ENCODE measurements at regions not wholly inside any gene's neighbourhood (a gene's known extent, or its start where the extent isn't known, plus 50 kb on each side); places are given as distances from the start of the nearest gene placed in this dataset.

DNA sequence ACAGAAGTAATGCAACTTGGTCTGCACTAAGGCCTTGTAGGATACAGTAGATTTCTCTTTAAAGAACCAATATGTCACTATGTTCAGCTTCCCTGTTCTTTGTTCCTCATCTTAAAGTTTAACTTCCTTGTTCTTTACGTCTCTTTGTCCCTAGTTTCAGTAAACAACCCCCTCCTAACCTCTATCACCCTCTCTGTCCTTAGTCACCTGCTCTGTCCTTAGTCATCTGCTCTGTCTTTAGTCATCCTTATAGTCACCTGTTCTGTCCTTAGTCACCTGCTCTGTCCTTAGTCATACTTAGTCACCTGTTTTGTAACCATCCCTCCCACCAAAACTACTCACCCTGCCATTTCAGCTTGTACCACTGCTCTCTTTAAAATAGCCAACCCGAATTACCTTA is 144.6 kb upstream of the TMEM106B start:
- ChIA-PET CTCF (no interaction called here), POLR2A (no interaction called here)
- TF ChIP-seq, protein P1, sequence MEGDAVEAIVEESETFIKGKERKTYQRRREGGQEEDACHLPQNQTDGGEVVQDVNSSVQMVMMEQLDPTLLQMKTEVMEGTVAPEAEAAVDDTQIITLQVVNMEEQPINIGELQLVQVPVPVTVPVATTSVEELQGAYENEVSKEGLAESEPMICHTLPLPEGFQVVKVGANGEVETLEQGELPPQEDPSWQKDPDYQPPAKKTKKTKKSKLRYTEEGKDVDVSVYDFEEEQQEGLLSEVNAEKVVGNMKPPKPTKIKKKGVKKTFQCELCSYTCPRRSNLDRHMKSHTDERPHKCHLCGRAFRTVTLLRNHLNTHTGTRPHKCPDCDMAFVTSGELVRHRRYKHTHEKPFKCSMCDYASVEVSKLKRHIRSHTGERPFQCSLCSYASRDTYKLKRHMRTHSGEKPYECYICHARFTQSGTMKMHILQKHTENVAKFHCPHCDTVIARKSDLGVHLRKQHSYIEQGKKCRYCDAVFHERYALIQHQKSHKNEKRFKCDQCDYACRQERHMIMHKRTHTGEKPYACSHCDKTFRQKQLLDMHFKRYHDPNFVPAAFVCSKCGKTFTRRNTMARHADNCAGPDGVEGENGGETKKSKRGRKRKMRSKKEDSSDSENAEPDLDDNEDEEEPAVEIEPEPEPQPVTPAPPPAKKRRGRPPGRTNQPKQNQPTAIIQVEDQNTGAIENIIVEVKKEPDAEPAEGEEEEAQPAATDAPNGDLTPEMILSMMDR (IDR thresholded peaks at IDR 0.05; ENCODE audit: control extremely low read depth, extremely low read depth, low read depth, missing control alignments): no peak
- DNase-seq (ENCODE audit: extremely low spot score): no peak

DNA sequence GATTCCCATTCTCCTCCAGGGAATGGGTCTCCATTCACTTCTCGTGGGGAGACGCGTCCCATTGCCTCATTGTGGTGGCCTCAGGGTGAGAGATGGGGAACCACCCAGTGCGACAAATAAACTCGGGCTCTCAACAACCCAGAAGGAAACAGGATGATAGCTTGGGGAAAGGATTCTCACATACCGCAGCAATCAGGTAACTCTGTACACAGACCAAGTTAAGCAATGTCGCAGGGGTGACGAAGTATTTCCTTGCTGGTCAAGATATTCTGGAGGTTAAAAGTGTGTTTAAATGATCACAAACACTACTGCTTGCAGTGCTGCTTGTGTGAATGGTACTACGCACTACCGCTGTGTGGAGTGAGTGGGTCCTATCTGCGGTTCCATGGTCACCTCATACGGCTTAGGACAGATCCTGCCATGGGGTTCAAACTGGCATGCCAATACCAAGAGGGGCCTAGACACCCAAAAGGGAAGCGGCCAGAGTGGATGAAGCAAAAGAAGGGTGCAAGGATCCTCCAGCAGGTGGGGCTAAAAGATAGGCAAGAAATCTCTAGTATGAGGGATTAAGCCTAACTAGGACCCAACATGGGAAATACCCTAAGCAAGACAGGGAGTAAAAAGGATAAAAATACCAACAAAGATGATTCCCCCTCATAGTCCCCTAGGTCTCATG is 143.8 kb upstream of the TMEM106B start:
- CTCF ChIA-PET: interaction anchor here (1.0 to 2.2 kb wide), 4 partner anchors 10 to 255 kb away, joined by 3 to 7 read pairs (median 5); no protein-coding TSS in a partner anchor
- TF ChIP-seq, protein P1 (IDR thresholded peaks at IDR 0.05; ENCODE audit: control extremely low read depth, extremely low read depth, low read depth, missing control alignments): peak; percentile 48

DNA sequence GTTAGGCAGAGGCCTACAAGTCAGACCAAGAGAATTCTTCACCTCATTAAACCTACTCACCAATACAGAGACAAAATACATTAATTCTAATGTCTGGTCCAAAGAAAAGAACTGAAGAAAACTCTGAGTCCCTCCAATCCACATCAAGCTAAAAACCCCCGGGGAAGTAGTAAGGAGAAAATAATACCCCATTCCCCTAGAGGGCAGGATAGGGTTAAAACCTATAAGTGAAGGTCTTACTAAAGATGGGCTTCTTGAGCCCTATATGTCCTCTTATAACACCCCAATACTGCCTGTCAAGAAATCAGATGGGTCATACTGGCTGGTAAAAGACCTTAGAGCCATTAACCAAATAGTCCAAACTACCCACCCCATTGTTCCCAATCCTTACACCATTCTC is 141.3 kb upstream of the TMEM106B start:
- CTCF ChIA-PET: interaction anchor here (1.5 to 2.2 kb wide), 2 partner anchors 11 to 250 kb away, joined by 5 read pairs; no protein-coding TSS in a partner anchor
- DNase-seq (ENCODE audit: extremely low spot score): no peak
- TF ChIP-seq, protein P1 (IDR thresholded peaks at IDR 0.05; ENCODE audit: control extremely low read depth, extremely low read depth, low read depth, missing control alignments): no peak
- POLR2A ChIA-PET: no interaction called here

More for the DNA sequence above, 143.8 kb upstream of the TMEM106B start:
- DNase-seq (ENCODE audit: extremely low spot score): peak; percentile 18
- POLR2A ChIA-PET: no interaction called here

DNA sequence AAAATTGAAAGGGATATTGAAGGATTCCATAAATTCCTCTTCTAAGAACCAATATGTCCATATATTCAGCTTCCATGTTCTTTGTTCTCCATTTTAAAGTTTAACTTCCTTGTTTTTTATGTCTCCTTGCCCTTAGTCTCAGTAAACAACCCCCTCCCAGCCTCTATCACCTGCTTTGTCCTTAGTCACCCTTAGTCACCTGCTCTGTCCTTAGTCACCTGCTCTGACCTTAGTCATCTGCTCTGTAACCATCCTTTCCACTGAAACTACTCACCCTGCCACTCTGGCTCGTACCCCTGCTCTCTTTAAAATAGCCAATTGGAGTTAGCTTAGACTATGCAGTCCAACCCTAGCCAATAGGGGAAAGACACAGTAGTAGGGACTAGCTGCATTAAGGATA is 136.2 kb upstream of the TMEM106B start:
- ChIA-PET POLR2A (no interaction called here), CTCF (no interaction called here)
- TF ChIP-seq, protein P1 (IDR thresholded peaks at IDR 0.05; ENCODE audit: control extremely low read depth, extremely low read depth, low read depth, missing control alignments): no peak
- DNase-seq (ENCODE audit: extremely low spot score): no peak

DNA sequence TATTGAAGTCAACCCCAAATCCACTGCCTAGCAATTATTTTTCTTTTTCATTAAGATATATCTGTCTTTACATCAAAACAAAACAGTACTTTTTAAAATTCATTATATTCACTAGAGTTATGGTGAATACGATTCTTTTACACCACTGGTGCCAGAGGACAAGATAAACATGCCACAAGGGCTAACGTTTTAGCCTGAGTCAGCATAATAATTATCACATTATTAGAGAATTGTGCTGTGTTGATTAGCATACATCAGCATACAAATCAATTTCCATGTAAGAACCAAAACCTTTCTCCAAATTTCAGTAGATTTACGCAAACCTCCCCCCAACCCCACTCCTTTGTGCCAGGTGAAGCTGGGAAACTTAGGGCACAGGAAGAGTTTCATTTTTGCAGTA is 131.1 kb upstream of the TMEM106B start:
- CTCF ChIA-PET: no interaction called here
- TF ChIP-seq, protein P1 (IDR thresholded peaks at IDR 0.05; ENCODE audit: control extremely low read depth, extremely low read depth, low read depth, missing control alignments): no peak
- no peak for DNase-seq (ENCODE audit: extremely low spot score)
- POLR2A ChIA-PET: no interaction called here

DNA sequence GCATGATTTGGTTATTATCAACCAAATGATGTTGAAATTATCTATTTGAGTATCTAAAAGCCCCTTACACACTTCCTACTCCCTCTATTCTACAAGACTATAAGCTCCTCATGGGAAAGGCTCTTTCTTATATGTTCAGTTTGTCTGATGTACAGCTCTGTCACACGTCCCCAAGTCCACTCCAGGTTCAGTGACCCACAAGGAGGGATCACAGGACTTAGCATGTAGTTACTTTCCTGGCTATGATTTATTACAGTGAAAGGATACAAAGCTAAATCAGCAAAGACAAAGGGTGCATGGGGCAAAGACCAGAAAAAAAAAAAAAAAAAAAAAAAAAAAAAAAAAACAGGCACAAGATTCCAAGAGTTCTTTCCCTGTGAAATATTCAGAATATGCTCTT is 125.6 kb upstream of the TMEM106B start:
- TF ChIP-seq, protein P1 (IDR thresholded peaks at IDR 0.05; ENCODE audit: control extremely low read depth, extremely low read depth, low read depth, missing control alignments): no peak
- POLR2A ChIA-PET: no interaction called here
- DNase-seq (ENCODE audit: extremely low spot score): no peak
- CTCF ChIA-PET: interaction anchor here (1.2 to 2.0 kb wide), 3 partner anchors 12 to 23 kb away, joined by 4 to 5 read pairs (median 4); no protein-coding TSS in a partner anchor
